Urothelium cell line (cell line): ENCODE measurements at regions not wholly inside any gene's neighbourhood (a gene's known extent, or its start where the extent isn't known, plus 50 kb on each side); places are given as distances from the start of the nearest gene placed in this dataset.
A peak's percentile ranks its signal among the peaks of the same experiment; 100 is the strongest.
"Not testable (repeated sequence)": the region's sequence is repeated elsewhere in the genome, so short reads cannot be mapped to it uniquely, and the experiment has no call there.

Experiments used
- DNase-seq: peaks from one replicate; pipeline ENCODE4 v3.0.0; 2011; ENCODE audit warnings: low spot score, mixed read lengths
- FAIRE-seq: peaks from 2 replicates; lab custom pipeline; 2011; peaks lifted over from hg19 to GRCh38; lab: Jason Lieb, UNC

DNA sequence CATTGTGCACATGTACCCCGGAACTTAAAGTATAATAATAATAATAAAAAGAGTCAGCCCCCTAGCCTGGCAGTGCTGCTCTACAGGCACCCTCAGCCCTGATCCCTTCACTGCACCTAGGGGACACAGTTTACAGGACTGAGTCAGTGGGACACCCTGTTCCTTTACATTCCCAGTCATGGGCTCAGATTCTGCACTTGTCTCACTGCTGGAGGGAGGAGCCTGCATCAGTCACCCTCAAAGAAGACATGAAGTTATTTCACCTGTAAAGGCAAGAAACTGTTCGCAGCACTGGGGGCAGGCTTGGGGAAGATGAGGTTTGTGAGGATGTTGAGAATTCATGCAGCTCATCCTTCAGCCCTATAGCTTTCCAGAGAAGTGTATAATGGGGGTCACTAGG is 50.7 kb upstream of the VPREB1 start:
- FAIRE-seq: no peak
- DNase-seq: no peak

DNA sequence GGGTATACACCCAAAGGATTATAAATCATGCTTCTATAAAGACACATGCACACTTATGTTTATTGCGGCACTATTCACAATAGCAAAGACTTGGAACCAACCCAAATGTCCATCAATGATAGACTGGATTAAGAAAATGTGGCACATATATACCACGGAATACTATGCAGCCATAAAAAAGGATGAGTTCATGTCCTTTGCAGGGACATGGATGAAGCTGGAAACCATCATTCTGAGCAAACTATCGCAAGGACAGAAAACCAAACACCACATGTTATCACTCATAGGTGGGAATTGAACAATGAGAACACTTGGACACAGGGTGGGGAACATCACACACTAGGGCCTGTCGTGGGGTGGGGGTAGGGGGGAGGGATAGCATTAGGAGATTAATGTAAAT is 51.1 kb upstream of the VPREB1 start:
- DNase-seq, FAIRE-seq: not testable (repeated sequence)

GRCh38 chr22:22193006-22193405 is 51.6 kb upstream of the VPREB1 start:
- FAIRE-seq, DNase-seq: not testable (repeated sequence)

DNA sequence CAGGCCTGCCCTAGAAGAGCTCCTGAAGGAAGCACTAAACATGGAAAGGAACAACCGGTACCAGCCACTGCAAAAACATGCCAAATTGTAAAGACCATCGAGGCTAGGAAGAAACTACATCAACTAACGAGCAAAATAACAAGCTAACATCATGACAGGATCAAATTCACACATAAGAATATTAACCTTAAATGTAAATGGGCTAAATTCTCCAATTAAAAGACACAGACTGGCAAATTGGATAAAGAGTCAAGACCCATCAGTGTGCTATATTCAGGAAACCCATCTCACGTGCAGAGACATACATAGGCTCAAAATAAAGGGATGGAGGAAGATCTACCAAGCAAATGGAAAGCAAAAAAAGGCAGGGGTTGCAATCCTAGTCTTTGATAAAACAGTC is 54.8 kb upstream of the VPREB1 start:
- FAIRE-seq, DNase-seq: not testable (repeated sequence)

GRCh38 chr22:22187863-22188262 is 56.7 kb upstream of the VPREB1 start:
- DNase-seq, FAIRE-seq: not testable (repeated sequence)

GRCh38 chr22:22187299-22187698 is 57.3 kb upstream of the VPREB1 start:
- FAIRE-seq (no peak), DNase-seq (no peak)

DNA sequence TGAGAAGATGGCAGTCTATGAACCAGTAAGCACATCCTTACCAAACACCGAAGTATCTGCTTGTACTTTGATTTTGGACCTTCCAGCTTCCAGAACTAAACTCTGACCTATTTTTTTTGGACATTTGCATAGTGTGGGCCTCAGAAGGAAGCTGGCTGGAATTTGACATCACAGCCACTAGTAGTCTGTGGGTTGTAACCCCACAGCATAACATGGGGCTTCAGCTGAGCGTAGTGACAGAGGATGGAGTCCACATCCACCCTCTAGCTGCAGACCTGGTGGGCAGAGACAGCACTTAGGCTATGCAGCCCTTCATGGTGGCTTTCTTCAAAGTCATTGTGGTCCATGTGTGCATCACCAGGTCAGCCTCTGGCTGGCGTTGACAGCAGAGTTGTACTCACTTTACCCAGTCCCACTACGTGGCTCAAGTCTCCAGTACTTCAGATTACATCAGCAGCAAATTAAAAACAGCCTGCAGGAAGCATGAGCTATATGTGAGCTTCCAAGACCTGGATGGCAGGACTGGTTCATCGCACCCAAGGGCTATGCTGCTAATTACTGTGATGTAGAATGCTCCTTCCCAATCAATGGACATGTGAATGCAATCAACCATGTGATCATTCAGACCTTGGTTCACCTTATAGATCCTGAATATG is 58.6 kb upstream of the VPREB1 start:
- FAIRE-seq (peak; percentile 91), DNase-seq (no peak)

- DNase-seq (no peak), FAIRE-seq (no peak)
Measured at GRCh38 chr22:22185217-22185616, 59.4 kb upstream of the VPREB1 start.

DNA sequence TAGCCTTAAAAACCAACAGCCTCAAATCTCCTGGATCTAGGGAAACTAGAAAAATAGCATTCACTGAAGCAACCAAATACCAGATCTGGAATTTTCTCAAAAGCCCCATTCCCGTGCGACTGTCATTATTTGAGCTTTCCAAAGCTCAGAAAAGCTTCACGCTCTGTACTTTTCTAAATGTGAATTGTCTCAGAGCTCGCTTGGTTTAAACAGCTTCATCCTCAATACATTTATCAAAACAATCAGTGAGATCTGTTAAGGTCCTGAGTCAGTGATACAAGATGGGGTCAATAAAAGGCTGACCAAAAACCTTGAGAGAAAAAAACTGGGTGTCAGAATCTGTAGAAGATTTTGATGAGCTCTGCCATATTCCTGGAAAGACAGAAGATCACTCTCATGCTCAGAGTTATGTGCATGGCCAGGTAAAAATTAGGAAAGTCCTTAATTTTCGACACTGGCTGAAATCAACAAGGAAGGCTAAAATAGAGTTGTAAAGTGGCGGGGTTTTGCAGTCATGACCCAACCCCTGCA is 60.2 kb upstream of the VPREB1 start:
- no peak for FAIRE-seq

GRCh38 chr22:22182990-22183264 is 61.7 kb upstream of the VPREB1 start:
- no peak for DNase-seq
- no peak for FAIRE-seq

More for the DNA sequence above, 60.2 kb upstream of the VPREB1 start:
- no peak for DNase-seq

DNA sequence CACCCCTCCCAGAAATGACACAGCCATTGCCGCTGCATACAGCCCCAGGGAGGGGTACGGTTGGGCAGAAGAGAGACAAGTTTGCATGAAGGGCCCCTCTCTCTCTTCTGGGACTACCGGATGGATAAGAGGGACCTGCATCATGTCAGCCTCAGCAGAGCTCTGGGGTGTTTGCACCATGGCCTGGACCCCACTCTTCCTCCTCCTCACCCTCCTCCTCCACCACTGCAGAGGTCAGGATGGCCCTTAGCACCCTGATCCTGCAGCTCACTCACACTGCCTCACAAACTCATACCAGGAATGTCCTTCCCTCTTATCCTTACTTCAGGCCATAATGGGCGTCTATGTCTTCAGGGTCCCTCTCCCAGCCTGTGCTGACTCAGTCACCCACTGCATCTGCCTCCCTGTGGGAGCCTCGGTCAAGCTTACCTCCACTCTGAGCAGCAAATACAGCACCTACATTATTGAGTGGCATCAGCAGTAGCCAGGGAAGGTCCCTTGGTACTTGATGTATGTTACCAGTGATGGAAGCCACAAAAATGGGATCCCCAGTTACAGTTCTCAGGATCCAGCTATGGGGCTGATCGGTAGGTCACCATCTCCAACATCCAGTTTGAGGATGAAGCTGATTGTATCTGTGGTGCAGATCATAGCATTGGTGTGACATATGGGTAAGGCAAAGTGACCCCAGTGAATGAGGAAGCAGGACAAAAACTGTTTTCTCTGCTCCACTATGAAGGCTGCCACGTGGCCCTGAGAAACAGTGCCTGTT is 62.2 kb upstream of the VPREB1 start:
- peak; percentile 96 for FAIRE-seq
- DNase-seq: no peak

DNA sequence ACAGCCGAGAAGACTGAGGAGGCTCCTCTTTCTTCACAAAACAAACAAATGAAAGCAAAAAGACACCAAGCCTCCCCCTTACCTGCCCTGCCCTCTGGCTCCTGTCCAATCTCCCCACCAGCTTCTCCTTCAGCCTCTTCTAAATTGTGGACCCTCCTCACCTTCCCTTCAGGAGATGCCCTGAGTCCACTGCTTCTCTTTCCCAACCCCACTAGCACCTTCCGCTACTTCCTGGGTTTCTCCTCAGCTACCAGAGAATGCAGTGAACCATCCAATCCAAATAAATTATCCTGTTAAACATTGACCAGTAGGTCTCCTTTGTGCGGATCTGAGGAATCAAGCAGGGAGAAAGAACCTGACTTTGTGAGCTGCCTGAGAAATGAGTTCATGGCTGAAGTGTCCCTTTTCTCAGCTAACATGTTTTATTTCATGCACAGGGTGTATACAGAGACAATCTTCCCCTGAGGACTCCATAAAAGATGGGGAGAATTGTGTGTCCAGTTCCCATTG is 63.2 kb upstream of the VPREB1 start:
- DNase-seq (no peak), FAIRE-seq (no peak)

- FAIRE-seq: no peak
- DNase-seq: no peak
Measured at GRCh38 chr22:22180738-22181285, 63.8 kb upstream of the VPREB1 start.

DNA sequence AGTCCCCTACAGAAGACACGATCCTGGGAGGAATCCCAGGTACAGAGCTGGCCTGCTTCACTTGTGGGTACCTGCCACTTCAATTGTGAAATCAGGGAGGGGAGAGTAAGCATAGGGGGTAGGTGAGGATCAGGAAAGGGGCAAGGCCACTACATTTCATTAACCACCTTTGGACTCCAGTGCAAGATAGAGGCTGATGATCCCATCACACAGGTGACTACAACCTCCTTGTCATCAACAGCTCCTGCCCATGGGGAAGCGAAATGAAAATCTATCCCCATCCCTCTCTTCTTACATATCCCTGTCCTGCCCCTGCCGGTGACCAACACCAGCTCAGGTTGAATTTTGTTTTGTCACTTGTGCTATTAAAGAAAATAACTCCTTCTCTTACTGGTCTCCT is 64.7 kb upstream of the VPREB1 start:
- no peak for DNase-seq
- FAIRE-seq: no peak

DNA sequence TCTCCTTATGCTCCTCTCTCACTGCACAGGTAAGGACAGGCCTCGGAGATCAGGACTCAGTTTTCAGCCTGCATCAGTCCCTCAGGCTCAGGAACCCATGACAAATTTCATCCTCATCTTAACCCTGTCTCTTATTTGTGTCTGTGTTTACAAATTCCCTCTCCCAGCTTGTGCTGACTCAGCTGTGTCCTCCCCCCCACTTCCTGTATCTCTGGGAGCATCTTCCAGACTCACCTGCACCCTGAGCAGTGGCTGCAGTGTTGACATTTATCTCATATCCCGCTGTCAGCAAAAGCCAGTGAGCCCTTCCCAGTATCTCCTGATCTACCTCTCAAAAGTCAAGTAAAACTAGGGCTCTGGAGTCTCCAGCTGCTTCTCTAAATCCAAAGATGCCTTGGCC is 65.6 kb upstream of the VPREB1 start:
- DNase-seq (no peak), FAIRE-seq (no peak)

DNA sequence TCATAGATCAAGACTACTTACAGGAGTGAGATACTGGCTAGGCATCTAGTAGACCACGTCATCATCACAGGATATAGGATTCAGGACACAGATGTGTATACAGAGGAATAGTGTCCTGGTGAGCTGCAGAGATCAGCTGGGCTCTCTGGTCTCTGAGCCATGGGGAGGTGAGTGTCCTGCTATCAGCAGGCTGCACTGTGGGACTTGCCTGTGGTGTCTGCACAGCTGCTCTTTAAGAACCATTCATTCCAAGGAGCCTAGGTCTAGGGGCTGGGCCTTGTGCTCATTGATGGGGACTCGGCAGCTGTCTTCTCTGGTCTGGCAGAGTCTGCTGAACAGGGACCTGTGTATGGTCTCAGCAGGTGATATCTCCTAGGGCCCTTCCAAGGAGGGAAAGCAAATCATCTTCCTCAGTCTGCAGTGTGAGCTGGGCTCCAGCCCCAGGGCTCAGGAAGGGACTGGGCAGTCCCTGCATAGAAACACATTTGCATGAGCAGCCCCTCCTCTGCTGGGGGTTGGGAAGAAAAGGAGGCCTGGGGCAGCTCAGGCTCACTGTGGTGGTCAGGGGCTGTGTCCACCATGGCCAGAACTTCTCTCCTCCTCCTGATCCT is 66.1 kb upstream of the VPREB1 start:
- no peak for FAIRE-seq
- no peak for DNase-seq

- no peak for FAIRE-seq
Measured at GRCh38 chr22:22176929-22177616, 67.5 kb upstream of the VPREB1 start.

DNA sequence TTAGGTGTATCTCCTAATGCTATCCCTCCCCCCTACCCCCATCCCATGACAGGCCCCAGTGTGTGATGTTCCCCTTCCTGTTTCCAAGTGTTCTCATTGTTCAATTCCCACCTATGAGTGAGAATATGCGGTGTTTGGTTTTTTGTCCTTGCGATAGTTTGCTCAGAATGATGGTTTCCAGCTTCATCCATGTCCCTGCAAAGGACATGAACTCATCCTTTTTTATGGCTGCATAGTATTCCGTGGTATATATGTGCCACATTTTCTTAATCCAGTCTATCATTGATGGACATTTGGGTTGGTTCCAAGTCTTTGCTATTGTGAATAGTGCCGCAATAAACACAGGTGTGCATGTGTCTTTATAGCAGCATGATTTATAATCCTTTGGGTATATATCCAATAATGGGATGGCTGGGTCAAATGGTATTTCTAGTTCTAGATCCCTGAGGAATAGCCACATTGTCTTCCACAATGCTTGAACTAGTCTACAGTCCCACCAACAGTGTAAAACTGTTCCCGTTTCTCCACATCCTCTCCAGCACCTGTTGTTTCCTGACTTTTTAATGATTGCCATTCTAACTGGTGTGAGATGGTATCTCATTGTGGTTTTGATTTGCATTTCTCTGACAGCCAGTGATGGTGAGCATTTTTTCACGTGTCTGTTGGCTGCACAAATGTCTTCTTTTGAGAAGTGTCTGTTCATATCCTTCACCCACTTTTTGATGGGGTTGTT is 71.5 kb upstream of the VPREB1 start:
- FAIRE-seq, DNase-seq: not testable (repeated sequence)

More at GRCh38 chr22:22176929-22177616, 67.5 kb upstream of the VPREB1 start:
- no peak for DNase-seq

DNA sequence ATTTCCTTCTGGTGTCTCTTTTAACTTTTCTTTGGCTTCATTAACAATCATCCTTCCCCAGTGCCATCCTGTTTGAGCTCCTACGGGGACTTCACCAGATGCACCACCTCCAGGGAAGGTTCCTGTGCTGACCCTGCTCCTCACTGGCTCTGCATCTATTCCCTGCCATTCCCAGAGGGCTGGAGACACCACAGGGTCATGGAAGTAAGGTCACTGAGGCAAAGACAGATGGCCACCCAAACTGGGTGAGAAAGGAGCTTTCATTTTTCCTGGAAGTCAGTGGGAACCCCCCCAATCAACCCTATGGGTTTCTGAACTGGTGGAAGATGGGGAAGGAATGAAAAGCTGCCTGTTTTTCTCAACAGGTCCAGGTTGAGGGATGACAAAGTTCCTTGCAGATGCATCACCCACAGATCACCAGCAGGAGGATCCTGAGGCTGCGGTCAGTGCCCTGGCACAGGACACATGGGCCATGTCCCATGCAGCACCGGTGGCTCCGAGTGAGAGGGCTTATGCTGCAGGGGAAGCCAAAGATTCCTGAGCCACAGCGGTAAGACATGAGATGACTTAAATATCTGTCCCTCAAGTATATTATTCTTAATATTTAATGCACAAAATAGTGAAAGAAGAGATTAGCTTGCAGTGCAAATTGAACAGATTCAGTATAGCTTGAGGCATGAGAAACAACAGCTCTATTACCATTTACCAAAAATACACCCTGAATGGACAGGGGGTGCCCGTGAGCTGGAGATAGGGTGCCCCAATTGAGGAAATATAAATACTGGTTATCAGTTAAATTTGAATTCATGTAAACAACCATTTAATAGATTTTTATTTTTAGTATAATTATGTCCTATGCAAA is 73.0 kb upstream of the VPREB1 start:
- no peak for FAIRE-seq
- DNase-seq: peak; percentile 61
